CD4-positive, alpha-beta T cell (primary cell): ENCODE measurements at regions not wholly inside any gene's neighbourhood (a gene's known extent, or its start where the extent isn't known, plus 50 kb on each side); places are given as distances from the start of the nearest gene placed in this dataset.

Experiments used
- ATAC-seq: fragments of 200-7000 bp; cut with Tn5 transposase; one replicate; pipeline ENCODE4 v1.10.0; 2022; ENCODE audit warnings: mild to moderate bottlenecking; ENCODE audit not compliant: poor library complexity
- CTCF ChIA-PET: fragments of 350-600 bp; sonication (Branson Sonifier 250); formaldehyde crosslinking; loops from one replicate; lab custom pipeline; 2021; ENCODE audit warnings: antibody characterized with exemption, inconsistent platforms; lab: Charles Lee
- POLR2A ChIA-PET: fragments of 350-600 bp; sonication (Branson Sonifier 250); formaldehyde crosslinking; loops from one replicate; lab custom pipeline; 2021; ENCODE audit warnings: antibody characterized with exemption, inconsistent platforms; lab: Charles Lee
- DNase-seq, 14 experiments: peaks; one replicate each; pipeline ENCODE4 v3.0.0-alpha.2; 2013 to 2020; ENCODE audit warnings: mixed read lengths in 2 of 14
- H3K27ac ChIP-seq, 2 donors: one replicate each; pipeline versions ENCODE4 v1.5.1 to v1.7.0; 2013; ENCODE audit warnings: low read length in 2 of 2, low read depth in 1 of 2, mild to moderate bottlenecking in 1 of 2
- H3K27me3 ChIP-seq, 2 experiments: 1 replicate in 1 of 2; 2 replicates in 1 of 2; pipeline versions ENCODE4 v1.6.1 to v1.7.0; 2013; ENCODE audit warnings: low read length in 2 of 2, control low read depth in 1 of 2, mild to moderate bottlenecking in 1 of 2, moderate library complexity in 1 of 2; ENCODE audit not compliant: insufficient read depth in 2 of 2, control insufficient read depth in 1 of 2
- H3K36me3 ChIP-seq: one replicate; pipeline ENCODE4 v1.6.1; 2013; ENCODE audit warnings: low read length, control low read depth; ENCODE audit not compliant: insufficient read depth
- H3K4me1 ChIP-seq: one replicate; pipeline ENCODE4 v1.6.1; 2013; ENCODE audit warnings: low read length, control low read depth; ENCODE audit not compliant: insufficient read depth
- H3K4me3 ChIP-seq: one replicate; pipeline ENCODE4 v1.5.1; 2013; ENCODE audit warnings: mild to moderate bottlenecking, low read length, moderate library complexity
- H3K9me3 ChIP-seq, 2 experiments: 1 replicate in 1 of 2; 2 replicates in 1 of 2; pipeline versions ENCODE4 v1.6.1 to v1.7.0; 2013; ENCODE audit warnings: low read length in 2 of 2, mild to moderate bottlenecking in 2 of 2, control low read depth in 1 of 2, moderate library complexity in 1 of 2; ENCODE audit not compliant: control insufficient read depth in 1 of 2, insufficient read depth in 1 of 2
- H3K27ac Mint-ChIP-seq: one replicate; pipeline ENCODE4 v1.8.0; 2020; ENCODE audit warnings: mixed read lengths
- H3K27me3 Mint-ChIP-seq: one replicate; pipeline ENCODE4 v1.8.0; 2021; ENCODE audit warnings: mixed read lengths
- H3K36me3 Mint-ChIP-seq: one replicate; pipeline ENCODE4 v1.8.0; 2021; ENCODE audit warnings: low read depth, mixed read lengths
- H3K4me1 Mint-ChIP-seq: one replicate; pipeline ENCODE4 v1.8.0; 2021; ENCODE audit warnings: low read depth, mixed read lengths
- H3K4me3 Mint-ChIP-seq: one replicate; pipeline ENCODE4 v1.8.0; 2020; ENCODE audit warnings: mild to moderate bottlenecking, mixed read lengths
- H3K9me3 Mint-ChIP-seq: one replicate; pipeline ENCODE4 v1.8.0; 2020; ENCODE audit warnings: mixed read lengths
- CTCF ChIP-seq: fragments of 200-600 bp; IDR thresholded peaks from one replicate; pipeline ENCODE4 v1.8.0; 2022; ENCODE audit warnings: antibody characterized with exemption, mild to moderate bottlenecking
- intact Hi-C, 2 experiments: fragments of 100-400 bp; cut with DNase I in 1 of 2; cut with micrococcal nuclease in 1 of 2; formaldehyde crosslinking; loops; one replicate each; pipeline versions ENCODE4 v1.15.1 to v1.9.0; 2023 to 2025; cut with DNase I, micrococcal nuclease

GRCh38 chr13:104114101-104114500 lies 1047.9 kb upstream of the SLC10A2 start:
- no peak overlapping the region for H3K4me3 ChIP-seq
- DNase-seq (no peak), ATAC-seq (no peak)
- H3K36me3 ChIP-seq: no peaks in the 10 kb centered on the region
- TF ChIP-seq CTCF: no peak
- Mint-ChIP-seq H3K36me3 (no peaks in the 10 kb centered on the region), H3K4me1 (no peaks in the 10 kb centered on the region), H3K4me3 (no peak overlapping the region), H3K9me3 (peaks cover 2% of the 10 kb centered on the region), H3K27me3 (no peaks in the 10 kb centered on the region), H3K27ac (no peak overlapping the region)
- ChIA-PET POLR2A (no interaction called here), CTCF (no interaction called here)
- peaks cover 0 to 4% of the 10 kb centered on the region in 2 experiments for H3K9me3 ChIP-seq
- no peak overlapping the region for H3K27ac ChIP-seq
- intact Hi-C loops: no loop called here
- no peaks in the 10 kb centered on the region for H3K4me1 ChIP-seq
- H3K27me3 ChIP-seq: no peaks in the 10 kb centered on the region

- no peak overlapping the region for H3K4me3 ChIP-seq
- no peak for ATAC-seq
- H3K4me1 Mint-ChIP-seq: no peaks in the 10 kb centered on the region
- ChIA-PET CTCF (interaction anchor here (0.8 kb wide), 1 partner anchor 10 kb away, joined by 4 read pairs; no protein-coding TSS in a partner anchor), POLR2A (interaction anchor here (0.6 kb wide), 1 partner anchor 14 kb away, joined by 3 read pairs; no protein-coding TSS in a partner anchor)
- no peak overlapping the region for H3K27ac Mint-ChIP-seq
- H3K9me3 ChIP-seq: peaks cover 0 to 5% of the 10 kb centered on the region in 2 experiments
- H3K27me3 Mint-ChIP-seq: no peaks in the 10 kb centered on the region
- H3K27me3 ChIP-seq: no peaks in the 10 kb centered on the region
- no peaks in the 10 kb centered on the region for H3K36me3 Mint-ChIP-seq
- no peak overlapping the region for H3K4me3 Mint-ChIP-seq
- H3K36me3 ChIP-seq: no peaks in the 10 kb centered on the region
- peaks cover 4% of the 10 kb centered on the region for H3K9me3 Mint-ChIP-seq
- intact Hi-C loops: no loop called here
- TF ChIP-seq CTCF: no peak
- no peak overlapping the region for H3K27ac ChIP-seq
- no peak for DNase-seq
- H3K4me1 ChIP-seq: no peaks in the 10 kb centered on the region
Measured at GRCh38 chr13:104111031-104111430, 1044.8 kb upstream of the SLC10A2 start.

GRCh38 chr13:104106705-104107393 lies 1040.6 kb upstream of the SLC10A2 start:
- intact Hi-C loops: no loop called here
- no peaks in the 10 kb centered on the region for H3K4me1 ChIP-seq
- H3K36me3 ChIP-seq: no peaks in the 10 kb centered on the region
- CTCF ChIA-PET: no interaction called here
- ATAC-seq: no peak
- POLR2A ChIA-PET: no interaction called here
- H3K27ac ChIP-seq: no peak overlapping the region
- H3K27ac Mint-ChIP-seq: no peak overlapping the region
- TF ChIP-seq CTCF: no peak
- no peaks in the 10 kb centered on the region for H3K27me3 ChIP-seq
- no peaks in the 10 kb centered on the region for H3K27me3 Mint-ChIP-seq
- no peaks in the 10 kb centered on the region for H3K4me1 Mint-ChIP-seq
- H3K4me3 Mint-ChIP-seq: no peak overlapping the region
- no peak overlapping the region for H3K4me3 ChIP-seq
- no peak for DNase-seq
- H3K9me3 ChIP-seq: peaks cover 0 to 13% of the 10 kb centered on the region in 2 experiments
- no peaks in the 10 kb centered on the region for H3K36me3 Mint-ChIP-seq
- peaks cover 4% of the 10 kb centered on the region for H3K9me3 Mint-ChIP-seq
